CD4-positive, alpha-beta memory T cell (primary cell): ENCODE measurements at regions not wholly inside any gene's neighbourhood (a gene's known extent, or its start where the extent isn't known, plus 50 kb on each side); places are given as distances from the start of the nearest gene placed in this dataset.

ENCODE experiments used
- CTCF ChIA-PET: fragments of 350-600 bp; sonication (Branson Sonifier 250); formaldehyde crosslinking; loops from one replicate; lab custom pipeline; 2021; ENCODE audit warnings: inconsistent platforms; ENCODE audit not compliant: partially characterized antibody; lab: Charles Lee
- POLR2A ChIA-PET: fragments of 350-600 bp; sonication (Branson Sonifier 250); formaldehyde crosslinking; loops from one replicate; lab custom pipeline; 2021; ENCODE audit not compliant: partially characterized antibody; lab: Charles Lee
- DNase-seq, 5 donors: peaks; one replicate each; pipeline versions ENCODE4 v3.0.0 to v3.0.0-alpha.2; 2020 to 2022; ENCODE audit warnings: mixed read lengths in 1 of 5
- H3K27ac ChIP-seq: one replicate; pipeline ENCODE4 v1.7.0; 2013; ENCODE audit warnings: low read depth, low read length
- H3K27me3 ChIP-seq: 2 replicates; pipeline ENCODE4 v1.7.0; 2013; ENCODE audit warnings: mild to moderate bottlenecking, low read length, moderate library complexity; ENCODE audit not compliant: insufficient read depth
- H3K36me3 ChIP-seq: 2 replicates; pipeline ENCODE4 v1.7.0; 2013; ENCODE audit warnings: mild to moderate bottlenecking, low read length, moderate library complexity; ENCODE audit not compliant: insufficient read depth
- H3K4me1 ChIP-seq: 2 replicates; pipeline ENCODE4 v1.7.0; 2013; ENCODE audit warnings: mild to moderate bottlenecking, low read length, moderate library complexity; ENCODE audit not compliant: insufficient read depth
- H3K4me3 ChIP-seq, 2 donors: one replicate each; pipeline ENCODE4 v1.7.0; 2013; ENCODE audit warnings: low read length in 2 of 2, mild to moderate bottlenecking in 1 of 2
- H3K9me3 ChIP-seq, 2 donors: one replicate each; pipeline ENCODE4 v1.7.0; 2013; ENCODE audit warnings: low read length in 2 of 2, control low read depth in 1 of 2; ENCODE audit not compliant: control insufficient read depth in 1 of 2
- H3K27ac Mint-ChIP-seq, 7 donors: one replicate each; pipeline ENCODE4 v1.8.0; 2020 to 2021; ENCODE audit warnings: mixed read lengths in 7 of 7, mild to moderate bottlenecking in 6 of 7, inconsistent platforms in 3 of 7, moderate library complexity in 3 of 7
- H3K27me3 Mint-ChIP-seq, 2 donors: one replicate each; pipeline ENCODE4 v1.8.0; 2020 to 2021; ENCODE audit warnings: mixed read lengths in 2 of 2
- H3K36me3 Mint-ChIP-seq, 2 donors: one replicate each; pipeline ENCODE4 v1.8.0; 2020 to 2021; ENCODE audit warnings: mixed read lengths in 2 of 2, inconsistent platforms in 1 of 2, mild to moderate bottlenecking in 1 of 2
- H3K4me1 Mint-ChIP-seq, 4 donors: one replicate each; pipeline ENCODE4 v1.8.0; 2020 to 2021; ENCODE audit warnings: mixed read lengths in 4 of 4, mild to moderate bottlenecking in 1 of 4
- H3K4me3 Mint-ChIP-seq, 8 donors: one replicate each; pipeline ENCODE4 v1.8.0; 2020 to 2021; ENCODE audit warnings: mixed read lengths in 8 of 8, mild to moderate bottlenecking in 7 of 8, moderate library complexity in 6 of 8, inconsistent platforms in 3 of 8
- H3K9me3 Mint-ChIP-seq, 8 donors: one replicate each; pipeline ENCODE4 v1.8.0; 2020 to 2021; ENCODE audit warnings: mixed read lengths in 8 of 8, mild to moderate bottlenecking in 5 of 8, inconsistent platforms in 3 of 8, moderate library complexity in 1 of 8
- intact Hi-C: fragments of 100-400 bp; cut with micrococcal nuclease; formaldehyde crosslinking; loops from one replicate; pipeline ENCODE4 v1.15.1; 2023

- POLR2A ChIA-PET, result no interaction called here
- peaks cover 20 to 54% (median 30%) of the 10 kb centered on the region in 4 donors for H3K4me1 Mint-ChIP-seq
- Histone ChIP-seq H3K36me3 (no peaks in the 10 kb centered on the region), H3K27me3 (no peaks in the 10 kb centered on the region), H3K4me3 (no peak overlapping the region), H3K27ac (no peak overlapping the region), H3K9me3 (no peaks in the 10 kb centered on the region), H3K4me1 (peaks cover 41% of the 10 kb centered on the region)
- CTCF ChIA-PET, result no interaction called here
- H3K36me3 Mint-ChIP-seq, result no peaks in the 10 kb centered on the region
- DNase-seq, result no peak
- H3K4me3 Mint-ChIP-seq, result no peak overlapping the region
- intact Hi-C loops, result no loop called here
- H3K9me3 Mint-ChIP-seq, result no peaks in the 10 kb centered on the region
- H3K27me3 Mint-ChIP-seq, result peaks cover 3 to 11% of the 10 kb centered on the region in 2 donors
- no peak overlapping the region for H3K27ac Mint-ChIP-seq
Measured at GRCh38 chr15:70450142-70450443, 313.3 kb downstream of the UACA start.

GRCh38 chr15:70449311-70450141, 313.8 kb downstream of the UACA start:
- Mint-ChIP-seq H3K9me3 (no peaks in the 10 kb centered on the region), H3K4me3 (no peak overlapping the region), H3K27me3 (peaks cover 3 to 12% of the 10 kb centered on the region in 2 donors), H3K36me3 (no peaks in the 10 kb centered on the region), H3K27ac (no peak overlapping the region), H3K4me1 (peaks cover 20 to 54% (median 30%) of the 10 kb centered on the region in 4 donors)
- ChIA-PET POLR2A (no interaction called here), CTCF (no interaction called here)
- intact Hi-C loops, result no loop called here
- H3K36me3 ChIP-seq, result no peaks in the 10 kb centered on the region
- H3K27me3 ChIP-seq, result no peaks in the 10 kb centered on the region
- H3K9me3 ChIP-seq, result no peaks in the 10 kb centered on the region
- peaks cover 41% of the 10 kb centered on the region for H3K4me1 ChIP-seq
- no peak for DNase-seq
- no peak overlapping the region for H3K27ac ChIP-seq
- no peak overlapping the region for H3K4me3 ChIP-seq

DNA sequence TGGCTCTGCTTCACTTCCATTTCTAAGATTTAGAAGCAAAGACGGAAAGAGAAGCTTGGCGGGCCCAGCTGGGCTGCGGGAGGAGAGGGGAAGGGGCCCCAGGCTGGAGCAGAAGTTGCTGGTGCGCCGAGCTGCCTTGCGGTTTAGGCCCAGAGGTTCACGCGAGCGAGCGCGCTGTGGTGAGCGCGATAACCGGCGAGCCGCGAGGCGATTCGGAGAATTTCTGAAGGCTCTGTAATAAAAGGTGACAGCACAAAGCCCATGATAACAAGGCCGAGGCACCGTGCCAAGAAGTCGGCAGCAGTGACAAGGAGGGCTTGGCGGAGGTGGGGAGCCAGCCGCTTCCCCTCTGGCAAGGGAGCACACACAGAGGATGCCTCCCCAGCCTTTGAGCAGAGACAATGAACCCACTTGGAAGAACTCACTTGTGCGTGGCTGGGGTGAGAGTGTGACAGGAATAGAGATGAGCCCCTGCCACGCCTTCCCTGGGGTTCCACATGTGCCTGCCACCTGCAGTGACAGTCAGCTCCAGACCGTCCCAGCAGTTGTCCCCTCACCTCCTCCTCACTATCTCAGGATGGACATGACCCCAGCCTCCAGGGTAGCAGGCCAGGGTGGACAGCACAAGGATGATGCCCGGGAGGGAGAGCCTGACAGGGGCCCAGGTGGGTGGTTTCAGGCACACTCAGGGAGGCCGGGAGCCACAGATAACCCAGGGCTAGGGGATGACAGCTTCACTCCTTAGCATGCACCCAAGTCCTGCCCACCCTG, 315.2 kb downstream of the UACA start:
- CTCF ChIA-PET, result interaction anchor here (0.9 to 1.4 kb wide), 3 partner anchors 19 to 40 kb away, joined by 3 read pairs; no protein-coding TSS in a partner anchor
- H3K36me3 Mint-ChIP-seq, result no peaks in the 10 kb centered on the region
- Histone ChIP-seq H3K9me3 (no peaks in the 10 kb centered on the region), H3K4me1 (peaks cover 41% of the 10 kb centered on the region), H3K27ac (no peak overlapping the region), H3K4me3 (no peak overlapping the region), H3K36me3 (no peaks in the 10 kb centered on the region), H3K27me3 (no peaks in the 10 kb centered on the region)
- peak in 4 of 5 donors; percentile 21 to 34 (median 26) for DNase-seq
- intact Hi-C loops, result no loop called here
- peak overlapping the region in 6 of 8 donors; percentile 63 to 81 (median 68) for H3K4me3 Mint-ChIP-seq
- peaks cover 20 to 46% (median 30%) of the 10 kb centered on the region in 4 donors for H3K4me1 Mint-ChIP-seq
- H3K27ac Mint-ChIP-seq, result peak overlapping the region in 3 of 7 donors; percentile 31 to 56 (median 41)
- POLR2A ChIA-PET, result no interaction called here
- peaks cover 3 to 14% of the 10 kb centered on the region in 2 donors for H3K27me3 Mint-ChIP-seq
- no peaks in the 10 kb centered on the region for H3K9me3 Mint-ChIP-seq

- ChIA-PET POLR2A (no interaction called here), CTCF (interaction anchor here (0.9 to 1.4 kb wide), 3 partner anchors 20 to 40 kb away, joined by 3 read pairs; no protein-coding TSS in a partner anchor)
- intact Hi-C loops, result no loop called here
- peak overlapping the region in 5 of 8 donors; percentile 32 to 81 (median 63) for H3K4me3 Mint-ChIP-seq
- no peaks in the 10 kb centered on the region for H3K36me3 ChIP-seq
- H3K27me3 ChIP-seq, result no peaks in the 10 kb centered on the region
- peak overlapping the region in 2 of 7 donors; percentile 41 to 56 for H3K27ac Mint-ChIP-seq
- H3K4me1 Mint-ChIP-seq, result peaks cover 20 to 43% (median 29%) of the 10 kb centered on the region in 4 donors
- no peaks in the 10 kb centered on the region for H3K36me3 Mint-ChIP-seq
- H3K4me3 ChIP-seq, result no peak overlapping the region
- peaks cover 40% of the 10 kb centered on the region for H3K4me1 ChIP-seq
- H3K27me3 Mint-ChIP-seq, result peaks cover 3 to 17% of the 10 kb centered on the region in 2 donors
- no peak for DNase-seq
- no peaks in the 10 kb centered on the region for H3K9me3 ChIP-seq
- no peaks in the 10 kb centered on the region for H3K9me3 Mint-ChIP-seq
- no peak overlapping the region for H3K27ac ChIP-seq
Measured at GRCh38 chr15:70447521-70447920, 315.8 kb downstream of the UACA start.

GRCh38 chr15:70447081-70447480, 316.3 kb downstream of the UACA start:
- DNase-seq, result no peak
- Mint-ChIP-seq H3K9me3 (no peaks in the 10 kb centered on the region), H3K27me3 (peaks cover 3 to 21% of the 10 kb centered on the region in 2 donors), H3K4me1 (peaks cover 16 to 39% (median 24%) of the 10 kb centered on the region in 4 donors), H3K36me3 (no peaks in the 10 kb centered on the region), H3K27ac (peak overlapping the region in 1 of 7 donors; percentile 44), H3K4me3 (no peak overlapping the region)
- ChIA-PET POLR2A (no interaction called here), CTCF (interaction anchor here (1.4 kb wide), 1 partner anchor 25 kb away, joined by 3 read pairs; no protein-coding TSS in a partner anchor)
- intact Hi-C loops, result no loop called here
- Histone ChIP-seq H3K36me3 (no peaks in the 10 kb centered on the region), H3K4me3 (no peak overlapping the region), H3K27ac (no peak overlapping the region), H3K27me3 (no peaks in the 10 kb centered on the region), H3K4me1 (peaks cover 35% of the 10 kb centered on the region), H3K9me3 (no peaks in the 10 kb centered on the region)

GRCh38 chr15:70443486-70444273, 319.7 kb downstream of the UACA start:
- no peak for DNase-seq
- no peaks in the 10 kb centered on the region for H3K9me3 Mint-ChIP-seq

More at GRCh38 chr15:70443486-70444273, 319.7 kb downstream of the UACA start:
- no peaks in the 10 kb centered on the region for H3K36me3 Mint-ChIP-seq
- H3K4me3 Mint-ChIP-seq, result no peak overlapping the region
- no peak overlapping the region for H3K4me3 ChIP-seq
- H3K27me3 ChIP-seq, result no peaks in the 10 kb centered on the region
- H3K27ac Mint-ChIP-seq, result no peak overlapping the region
- H3K36me3 ChIP-seq, result no peaks in the 10 kb centered on the region
- H3K4me1 ChIP-seq, result peaks cover 18% of the 10 kb centered on the region
- peaks cover 7 to 20% (median 13%) of the 10 kb centered on the region in 4 donors for H3K4me1 Mint-ChIP-seq
- H3K9me3 ChIP-seq, result no peaks in the 10 kb centered on the region
- POLR2A ChIA-PET, result no interaction called here
- H3K27me3 Mint-ChIP-seq, result peaks cover 7 to 21% of the 10 kb centered on the region in 2 donors
- intact Hi-C loops, result no loop called here
- CTCF ChIA-PET, result interaction anchor here (1.6 kb wide), 1 partner anchor 23 kb away, joined by 8 read pairs; no protein-coding TSS in a partner anchor
- H3K27ac ChIP-seq, result no peak overlapping the region
